ENCODE measurements at regions not wholly inside any gene's neighbourhood (a gene's known extent, or its start where the extent isn't known, plus 50 kb on each side); places are given as distances from the start of the nearest gene placed in this dataset.

DNA sequence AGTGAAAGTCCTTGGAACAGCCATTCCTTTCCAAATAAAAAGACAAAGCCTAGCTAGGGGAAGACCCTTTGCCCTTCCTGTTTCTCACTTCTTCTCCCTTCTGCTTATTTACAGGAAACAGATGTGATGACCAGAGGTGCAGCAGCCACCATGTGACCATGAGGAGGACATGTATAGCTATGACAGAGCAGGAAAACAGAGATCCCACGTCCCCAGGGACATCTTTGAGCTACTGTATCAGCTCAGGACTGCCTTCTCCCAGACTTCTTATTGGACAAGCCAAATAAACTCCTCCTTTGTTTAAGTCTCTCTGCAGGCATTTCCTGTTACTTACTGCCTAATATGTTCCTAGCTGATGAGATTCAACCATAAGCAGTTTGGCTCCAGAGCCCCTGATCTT lies 133.1 kb upstream of the MLN start:
- DNase-seq (ENCODE audit: insufficient read length, low spot score) (no peak), FAIRE-seq (no peak)
- TF ChIP-seq POLR2A (IDR thresholded peaks at IDR 0.05; ENCODE audit: low read depth, low read length) = no peak
- no peak for TF ChIP-seq POU2F2 (IDR thresholded peaks at IDR 0.05; ENCODE audit: low read depth, low read length)
- no peak for TF ChIP-seq PAX5 (IDR thresholded peaks at IDR 0.05; ENCODE audit: insufficient read depth, low read length, severe bottlenecking)
- no peak for TF ChIP-seq TAF1 (IDR thresholded peaks at IDR 0.05; ENCODE audit: low read depth, low read length)
- TF ChIP-seq POLR2AphosphoS5 (IDR thresholded peaks at IDR 0.05; ENCODE audit: low read depth, low read length) = no peak
- TF ChIP-seq SPI1 (IDR thresholded peaks at IDR 0.05; ENCODE audit: low read depth, low read length) = no peak

DNA sequence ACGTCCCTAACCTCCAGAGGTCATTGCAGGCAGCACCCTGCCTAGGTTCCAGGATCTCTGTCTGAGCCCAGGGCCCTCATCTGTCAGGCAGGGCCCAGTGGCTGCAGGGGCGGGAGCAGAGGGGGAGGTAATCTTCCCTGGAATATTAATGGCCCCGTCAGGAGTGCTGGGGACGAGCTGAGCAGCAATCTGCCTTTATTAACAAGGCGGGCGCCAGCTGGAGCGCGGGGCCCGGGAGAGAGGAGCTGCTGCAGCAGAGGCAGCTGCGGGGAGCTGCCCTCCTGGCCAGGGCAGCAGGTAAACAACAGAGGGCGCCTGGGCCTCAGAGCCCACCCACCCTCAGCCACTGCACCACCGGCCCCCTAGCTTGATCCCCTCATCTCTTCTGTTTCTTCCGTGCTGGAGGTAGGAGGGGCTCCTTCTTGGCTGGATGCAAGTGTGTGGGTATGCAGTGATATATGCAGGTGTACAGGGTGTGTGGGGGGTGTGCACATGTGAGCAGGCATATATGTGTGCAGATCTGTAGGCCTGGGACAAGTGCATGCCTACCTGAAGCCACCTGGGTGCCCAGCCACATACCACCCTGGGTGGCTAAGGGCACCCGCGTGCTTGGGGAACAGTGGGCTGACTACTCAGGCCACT lies 131.8 kb upstream of the MLN start:
- no peak for TF ChIP-seq POLR2A (IDR thresholded peaks at IDR 0.05; ENCODE audit: low read depth, low read length)
- TF ChIP-seq SPI1 (IDR thresholded peaks at IDR 0.05; ENCODE audit: low read depth, low read length) = no peak
- TF ChIP-seq POU2F2 (IDR thresholded peaks at IDR 0.05; ENCODE audit: low read depth, low read length) = no peak
- TF ChIP-seq PAX5 (IDR thresholded peaks at IDR 0.05; ENCODE audit: insufficient read depth, low read length, severe bottlenecking) = no peak
- no peak for TF ChIP-seq POLR2AphosphoS5 (IDR thresholded peaks at IDR 0.05; ENCODE audit: low read depth, low read length)
- no peak for TF ChIP-seq TAF1 (IDR thresholded peaks at IDR 0.05; ENCODE audit: low read depth, low read length)
- FAIRE-seq = no peak
- no peak for DNase-seq (ENCODE audit: insufficient read length, low spot score)

DNA sequence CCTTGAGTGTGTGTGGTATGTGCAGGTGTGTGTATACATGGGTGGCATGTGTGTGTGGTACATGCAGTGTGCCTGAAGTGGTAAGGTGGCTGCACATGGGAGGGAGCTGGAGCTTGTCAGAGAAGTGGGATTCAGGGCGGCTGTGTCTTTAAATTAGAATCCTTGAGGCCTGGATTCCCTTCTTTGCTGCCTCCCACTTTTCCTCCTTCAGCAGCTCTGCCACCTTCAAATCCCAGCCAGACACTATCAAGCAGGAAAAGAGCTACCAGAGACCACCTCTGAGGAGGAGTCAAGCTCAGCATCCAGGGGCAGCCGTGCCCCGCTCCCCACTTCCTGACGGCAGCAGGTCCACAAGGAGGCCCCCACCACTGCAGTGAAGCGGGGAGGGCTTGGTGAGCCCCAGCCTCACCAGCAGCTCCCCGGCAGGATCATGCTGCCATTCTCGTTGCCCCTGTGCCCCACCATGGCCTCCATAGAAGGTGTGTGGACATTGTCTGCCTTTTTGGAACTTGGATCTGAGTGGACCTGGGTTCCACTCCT lies 131.0 kb upstream of the MLN start:
- FAIRE-seq (no peak), DNase-seq (ENCODE audit: insufficient read length, low spot score) (no peak)
- TF ChIP-seq SPI1 (IDR thresholded peaks at IDR 0.05; ENCODE audit: low read depth, low read length) (no peak), POLR2A (IDR thresholded peaks at IDR 0.05; ENCODE audit: low read depth, low read length) (no peak), TAF1 (IDR thresholded peaks at IDR 0.05; ENCODE audit: low read depth, low read length) (no peak)

DNA sequence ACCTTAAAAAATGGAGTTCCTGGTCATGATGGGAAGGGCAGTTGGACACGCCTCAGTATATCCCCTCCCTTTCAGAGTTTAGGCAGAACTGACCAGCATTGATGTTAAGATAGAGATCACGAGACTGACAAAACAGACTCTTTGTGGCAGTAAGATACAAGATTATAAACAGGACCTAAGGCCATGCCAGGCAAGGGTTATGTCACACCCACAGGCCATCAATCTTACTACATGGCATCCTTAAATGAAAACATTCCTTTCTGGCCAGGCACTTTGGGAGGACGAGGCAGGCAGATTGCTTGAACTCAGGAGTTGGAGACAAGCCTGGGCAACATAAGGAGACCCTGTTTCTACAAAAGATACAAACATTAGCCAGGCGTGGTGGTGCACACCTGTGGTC lies 129.3 kb upstream of the MLN start:
- FAIRE-seq = no peak
- no peak for DNase-seq (ENCODE audit: insufficient read length, low spot score)
- TF ChIP-seq PAX5 (IDR thresholded peaks at IDR 0.05; ENCODE audit: insufficient read depth, low read length, severe bottlenecking) (no peak), POLR2AphosphoS5 (IDR thresholded peaks at IDR 0.05; ENCODE audit: low read depth, low read length) (no peak), SPI1 (IDR thresholded peaks at IDR 0.05; ENCODE audit: low read depth, low read length) (no peak), TAF1 (IDR thresholded peaks at IDR 0.05; ENCODE audit: low read depth, low read length) (no peak), POU2F2 (IDR thresholded peaks at IDR 0.05; ENCODE audit: low read depth, low read length) (no peak), POLR2A (IDR thresholded peaks at IDR 0.05; ENCODE audit: low read depth, low read length) (no peak)

DNA sequence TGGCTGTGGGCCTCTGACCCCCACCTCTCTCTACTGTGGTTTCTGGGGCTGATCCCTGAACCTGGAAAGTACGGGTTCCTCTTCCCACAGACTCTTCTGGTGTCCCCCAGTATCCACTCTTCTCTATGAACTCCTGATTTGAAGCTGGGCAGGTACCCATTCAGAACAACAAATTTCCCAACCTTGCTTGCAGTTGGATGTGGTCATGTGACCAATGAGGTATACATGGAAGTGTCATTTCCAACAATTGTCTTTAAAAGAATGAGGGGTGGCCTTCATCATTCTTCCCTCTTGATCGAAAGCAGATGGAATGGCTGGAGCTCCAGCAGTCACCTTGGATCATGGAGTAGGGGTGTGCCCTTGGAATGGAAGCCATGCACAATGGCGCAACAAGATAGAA lies 128.0 kb upstream of the MLN start:
- no peak for FAIRE-seq

DNA sequence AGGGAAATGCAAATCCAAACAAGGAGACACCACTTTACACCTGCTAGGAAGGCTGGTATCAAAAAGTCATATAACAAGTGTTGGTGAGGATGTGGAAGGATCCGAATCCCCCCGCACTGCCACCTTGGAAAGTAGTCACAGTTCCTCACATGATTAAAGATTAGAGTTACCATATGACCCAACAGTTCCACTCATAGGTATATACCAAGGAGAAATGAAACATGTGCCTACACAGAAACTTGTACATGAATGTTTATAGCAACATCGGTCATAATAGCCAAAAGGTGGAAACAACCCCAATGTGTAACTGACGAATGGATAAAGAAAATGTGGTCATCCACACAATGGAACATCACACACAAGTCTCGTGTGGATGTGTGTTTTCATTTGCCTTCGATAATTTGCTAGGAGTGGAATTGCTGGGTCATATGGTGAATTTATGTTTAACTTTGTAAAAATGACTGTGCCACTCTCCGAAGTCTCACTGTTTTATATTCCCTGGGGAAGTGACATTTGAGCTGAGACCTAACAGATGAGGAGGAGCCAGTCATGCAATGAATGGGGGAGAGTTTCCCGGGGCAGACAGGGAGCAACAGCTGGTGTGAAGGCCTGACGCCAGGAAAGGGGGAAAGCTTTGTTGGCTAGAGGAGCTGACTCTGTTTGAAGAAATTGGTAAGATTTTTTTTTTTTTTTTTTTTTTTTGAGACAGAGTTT lies 125.9 kb upstream of the MLN start:
- no peak for DNase-seq (ENCODE audit: insufficient read length, low spot score)
- TF ChIP-seq PAX5 (IDR thresholded peaks at IDR 0.05; ENCODE audit: insufficient read depth, low read length, severe bottlenecking) (no peak), SPI1 (IDR thresholded peaks at IDR 0.05; ENCODE audit: low read depth, low read length) (no peak), TAF1 (IDR thresholded peaks at IDR 0.05; ENCODE audit: low read depth, low read length) (no peak), POLR2AphosphoS5 (IDR thresholded peaks at IDR 0.05; ENCODE audit: low read depth, low read length) (no peak), POLR2A (IDR thresholded peaks at IDR 0.05; ENCODE audit: low read depth, low read length) (no peak), POU2F2 (IDR thresholded peaks at IDR 0.05; ENCODE audit: low read depth, low read length) (no peak)
- peak; percentile 38 for FAIRE-seq

More for the DNA sequence above, 128.0 kb upstream of the MLN start:
- DNase-seq (ENCODE audit: insufficient read length, low spot score) = no peak
- TF ChIP-seq POLR2AphosphoS5 (IDR thresholded peaks at IDR 0.05; ENCODE audit: low read depth, low read length) = no peak
- TF ChIP-seq POLR2A (IDR thresholded peaks at IDR 0.05; ENCODE audit: low read depth, low read length) = no peak
- TF ChIP-seq TAF1 (IDR thresholded peaks at IDR 0.05; ENCODE audit: low read depth, low read length) = no peak
- no peak for TF ChIP-seq SPI1 (IDR thresholded peaks at IDR 0.05; ENCODE audit: low read depth, low read length)
- TF ChIP-seq PAX5 (IDR thresholded peaks at IDR 0.05; ENCODE audit: insufficient read depth, low read length, severe bottlenecking) = no peak
- no peak for TF ChIP-seq POU2F2 (IDR thresholded peaks at IDR 0.05; ENCODE audit: low read depth, low read length)

DNA sequence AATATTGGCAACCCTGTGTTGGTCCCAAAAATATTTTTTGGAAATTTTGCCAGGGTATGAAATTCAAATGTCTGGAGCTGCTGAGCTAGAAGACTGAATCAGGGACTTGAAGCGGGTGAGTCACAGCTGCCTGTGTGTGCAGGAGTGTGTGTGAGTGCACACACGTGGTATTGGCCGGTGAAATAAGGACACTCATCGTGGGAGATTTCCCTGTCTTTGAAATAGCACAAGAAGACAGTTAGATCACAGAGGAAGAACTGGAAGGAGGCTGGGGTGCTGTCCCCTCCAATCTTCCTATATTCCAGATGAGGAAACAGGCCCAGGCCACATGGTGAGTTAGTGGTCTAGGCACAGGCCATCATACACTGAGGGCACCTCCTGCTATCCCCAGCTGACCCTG lies 123.8 kb upstream of the MLN start:
- FAIRE-seq (no peak), DNase-seq (ENCODE audit: insufficient read length, low spot score) (no peak)
- TF ChIP-seq POU2F2 (IDR thresholded peaks at IDR 0.05; ENCODE audit: low read depth, low read length) (no peak), SPI1 (IDR thresholded peaks at IDR 0.05; ENCODE audit: low read depth, low read length) (no peak), POLR2AphosphoS5 (IDR thresholded peaks at IDR 0.05; ENCODE audit: low read depth, low read length) (no peak), TAF1 (IDR thresholded peaks at IDR 0.05; ENCODE audit: low read depth, low read length) (no peak), POLR2A (IDR thresholded peaks at IDR 0.05; ENCODE audit: low read depth, low read length) (no peak), PAX5 (IDR thresholded peaks at IDR 0.05; ENCODE audit: insufficient read depth, low read length, severe bottlenecking) (no peak)

DNA sequence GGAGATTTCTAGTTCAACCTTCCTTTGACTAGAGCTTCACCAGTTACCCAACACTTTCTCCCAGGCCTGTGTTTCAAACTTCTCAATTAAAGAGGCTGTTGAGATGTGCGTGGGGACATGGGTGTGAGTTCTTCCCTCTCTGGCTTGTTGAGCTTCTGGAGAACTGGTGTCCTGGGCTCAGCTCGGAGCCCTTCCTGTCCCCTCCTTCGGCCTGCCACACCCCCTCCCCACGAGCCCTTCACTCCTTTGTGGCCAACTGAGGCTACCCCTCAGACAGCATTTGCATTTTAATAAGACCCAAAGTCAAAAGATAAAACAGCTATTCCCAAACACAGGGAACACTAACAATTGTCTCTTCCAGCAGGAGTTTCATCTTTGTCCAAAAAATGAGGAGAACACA lies 123.3 kb upstream of the MLN start:
- TF ChIP-seq POU2F2 (IDR thresholded peaks at IDR 0.05; ENCODE audit: low read depth, low read length) (no peak), POLR2AphosphoS5 (IDR thresholded peaks at IDR 0.05; ENCODE audit: low read depth, low read length) (no peak), PAX5 (IDR thresholded peaks at IDR 0.05; ENCODE audit: insufficient read depth, low read length, severe bottlenecking) (no peak), TAF1 (IDR thresholded peaks at IDR 0.05; ENCODE audit: low read depth, low read length) (no peak), SPI1 (IDR thresholded peaks at IDR 0.05; ENCODE audit: low read depth, low read length) (no peak), POLR2A (IDR thresholded peaks at IDR 0.05; ENCODE audit: low read depth, low read length) (no peak)
- DNase-seq (ENCODE audit: insufficient read length, low spot score) (no peak), FAIRE-seq (no peak)

DNA sequence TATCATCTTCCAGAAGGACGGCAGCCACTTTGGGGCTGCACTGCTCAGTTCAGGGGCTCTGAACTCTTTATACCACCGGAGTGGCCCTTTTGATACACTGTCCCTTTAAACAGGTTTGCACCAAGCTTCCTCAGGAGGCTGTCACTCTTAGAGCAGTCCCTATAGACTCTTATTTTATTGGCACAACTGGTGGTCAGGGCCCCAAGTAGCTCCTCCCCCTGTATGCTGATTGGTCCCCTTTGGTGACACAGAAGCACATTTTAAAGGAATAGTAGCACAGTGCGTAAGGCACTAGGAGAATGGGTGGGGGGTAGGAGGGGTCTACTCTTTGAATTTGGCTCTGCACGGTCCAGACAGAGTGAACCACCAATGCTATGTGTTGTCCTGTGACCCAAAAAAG lies 122.6 kb upstream of the MLN start:
- FAIRE-seq (no peak), DNase-seq (ENCODE audit: insufficient read length, low spot score) (peak; percentile 33)

More for the DNA sequence above, 122.6 kb upstream of the MLN start:
- TF ChIP-seq POU2F2 (IDR thresholded peaks at IDR 0.05; ENCODE audit: low read depth, low read length) (no peak), PAX5 (IDR thresholded peaks at IDR 0.05; ENCODE audit: insufficient read depth, low read length, severe bottlenecking) (no peak), POLR2A (IDR thresholded peaks at IDR 0.05; ENCODE audit: low read depth, low read length) (no peak), POLR2AphosphoS5 (IDR thresholded peaks at IDR 0.05; ENCODE audit: low read depth, low read length) (no peak), TAF1 (IDR thresholded peaks at IDR 0.05; ENCODE audit: low read depth, low read length) (no peak), SPI1 (IDR thresholded peaks at IDR 0.05; ENCODE audit: low read depth, low read length) (no peak)
